Activated T-cell treated with anti-CD3 and anti-CD28 coated beads, Interleukin-2, amount 50 U/mL, for 1 hour (primary cell): ENCODE measurements at regions not wholly inside any gene's neighbourhood (a gene's known extent, or its start where the extent isn't known, plus 50 kb on each side); places are given as distances from the start of the nearest gene placed in this dataset.
"Not testable (repeated sequence)": the region's sequence is repeated elsewhere in the genome, so short reads cannot be mapped to it uniquely, and the experiment has no call there.

Experiments used
- DNase-seq: peaks from one replicate; pipeline ENCODE4 v3.0.0-alpha.2; 2020

DNA sequence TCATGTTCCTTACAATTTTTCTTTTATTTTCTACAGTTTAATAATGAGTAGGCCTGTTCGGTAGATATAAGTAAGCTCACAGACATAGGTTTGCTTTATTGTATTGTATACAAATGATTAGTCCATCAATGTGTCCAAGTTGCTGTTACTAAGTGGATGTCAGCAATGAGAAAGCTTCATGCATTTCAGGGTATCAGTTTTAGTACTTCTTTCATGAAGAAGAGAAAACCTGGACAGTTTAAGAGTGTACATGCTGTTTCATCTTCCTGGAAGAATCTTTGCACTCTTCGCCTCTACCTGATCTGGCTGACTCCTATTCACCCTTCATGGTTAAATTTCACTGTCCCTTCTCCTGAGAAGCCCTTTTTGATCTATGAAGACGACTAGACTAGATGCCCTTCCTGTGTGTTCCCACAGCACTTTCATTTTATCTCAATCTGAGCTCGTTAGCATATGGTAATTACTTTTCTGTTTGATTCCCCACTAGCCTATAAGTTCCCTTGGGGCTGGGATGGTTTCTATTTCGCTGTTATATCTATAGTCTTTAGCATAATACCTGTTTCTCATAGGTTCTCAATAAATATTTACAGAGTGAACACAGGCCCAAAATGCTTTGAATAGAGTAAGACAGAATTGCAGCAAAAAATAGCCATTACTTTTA, 70.7 kb downstream of the CETN3 start:
- DNase-seq, result no peak

DNA sequence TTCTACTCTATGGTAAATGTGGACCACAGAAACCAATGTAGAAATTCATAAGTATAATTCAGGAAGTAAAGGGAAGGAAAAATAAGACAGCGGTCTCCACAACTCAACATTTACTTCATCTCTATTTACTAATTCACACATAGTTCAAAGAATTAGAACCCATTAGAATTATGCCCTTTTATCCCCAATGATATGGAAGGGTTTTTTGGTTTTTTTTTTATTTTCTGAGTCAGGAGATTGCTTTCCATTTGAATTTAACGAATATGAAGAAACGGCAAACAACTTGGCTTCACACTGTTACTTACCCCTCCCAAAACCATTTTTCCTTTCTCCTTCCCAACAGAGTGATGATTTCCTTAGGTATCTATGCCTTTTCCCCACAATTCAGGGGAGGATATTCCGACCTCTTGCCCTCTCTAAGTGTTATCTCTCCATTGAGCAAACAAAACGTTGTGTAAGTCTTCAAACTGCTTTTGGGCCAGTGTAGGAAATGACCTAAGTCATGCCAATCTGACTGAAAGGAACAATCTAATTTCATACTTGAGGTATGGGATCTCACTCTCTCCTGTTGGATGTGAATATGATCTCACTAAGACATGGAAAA, 72.0 kb downstream of the CETN3 start:
- DNase-seq, result no peak

DNA sequence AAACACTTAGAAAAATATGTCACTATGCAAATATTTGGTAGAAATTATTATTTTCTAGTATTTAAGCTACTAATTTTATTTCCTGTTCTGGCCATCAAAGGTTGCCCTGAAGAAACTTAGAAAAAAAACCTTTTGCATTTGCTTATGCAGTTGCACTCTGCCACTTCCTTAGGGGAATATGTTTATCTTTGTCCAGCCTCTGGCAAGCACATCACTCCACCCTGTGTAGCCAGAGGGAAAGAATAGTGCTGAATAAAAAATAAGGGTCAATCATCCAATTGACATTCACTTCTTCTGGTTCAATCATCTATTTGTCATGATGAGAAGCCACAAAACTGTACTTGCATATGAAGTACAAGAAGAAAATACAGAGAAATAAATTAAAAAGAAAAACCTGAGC, 72.8 kb downstream of the CETN3 start:
- DNase-seq, result no peak

DNA sequence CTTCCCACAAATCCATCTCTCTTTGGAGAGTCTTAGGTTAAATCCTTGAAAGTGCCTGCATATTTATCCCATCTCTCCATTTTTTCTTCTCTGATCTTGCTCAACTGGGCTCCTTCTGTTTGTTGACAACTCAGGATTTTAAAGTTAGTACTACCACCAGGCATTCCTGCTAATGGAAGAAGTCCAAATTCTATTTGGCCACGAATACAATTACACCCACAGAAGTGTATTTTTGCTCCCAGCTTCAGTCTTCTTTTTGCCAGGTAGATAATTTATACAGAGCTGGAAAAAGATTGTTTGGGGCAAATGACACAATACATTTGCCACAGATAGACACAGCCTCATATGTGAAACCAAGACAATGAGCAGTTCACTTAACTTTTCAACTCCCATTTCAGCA, 74.8 kb downstream of the CETN3 start:
- no peak for DNase-seq

DNA sequence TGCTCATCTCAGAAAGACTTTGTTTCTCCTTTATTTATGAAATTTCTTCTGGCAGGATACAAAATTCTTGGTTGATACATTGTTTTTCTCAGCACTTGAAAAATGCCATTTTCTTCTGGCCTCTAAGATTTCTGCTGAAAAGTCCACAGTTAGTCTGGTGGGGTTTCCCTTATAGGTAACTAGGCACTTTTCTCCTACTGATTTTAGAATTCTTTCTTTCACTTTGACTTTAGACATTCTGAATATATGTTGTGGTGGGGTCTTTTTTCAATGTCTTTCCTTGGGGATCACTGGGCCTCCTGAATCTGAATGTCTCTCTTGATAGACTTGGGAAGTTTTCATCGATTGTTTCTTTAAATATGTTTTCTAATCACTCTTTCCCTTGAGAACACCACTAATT, 79.6 kb downstream of the CETN3 start:
- no peak for DNase-seq

DNA sequence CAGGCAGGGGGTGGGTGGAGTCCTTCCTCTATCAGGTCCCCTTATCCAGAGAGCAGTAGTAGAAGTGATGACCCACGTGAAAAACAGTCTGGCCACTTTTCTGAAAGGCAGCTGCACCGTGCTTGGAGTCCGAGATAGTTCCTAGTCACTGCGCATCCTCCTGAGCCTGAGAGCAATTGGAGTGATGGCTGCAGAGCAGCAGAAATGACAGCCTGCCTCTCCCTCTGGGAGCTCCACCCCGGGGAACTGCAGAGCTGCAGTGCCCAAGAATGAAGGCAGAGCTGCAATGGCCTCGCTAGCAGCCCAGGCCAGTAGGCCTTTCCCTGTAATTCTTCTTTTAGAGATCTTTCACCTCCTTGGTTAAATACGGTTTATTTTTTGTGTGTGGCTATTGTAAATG, 82.6 kb downstream of the CETN3 start:
- DNase-seq, result no peak

DNA sequence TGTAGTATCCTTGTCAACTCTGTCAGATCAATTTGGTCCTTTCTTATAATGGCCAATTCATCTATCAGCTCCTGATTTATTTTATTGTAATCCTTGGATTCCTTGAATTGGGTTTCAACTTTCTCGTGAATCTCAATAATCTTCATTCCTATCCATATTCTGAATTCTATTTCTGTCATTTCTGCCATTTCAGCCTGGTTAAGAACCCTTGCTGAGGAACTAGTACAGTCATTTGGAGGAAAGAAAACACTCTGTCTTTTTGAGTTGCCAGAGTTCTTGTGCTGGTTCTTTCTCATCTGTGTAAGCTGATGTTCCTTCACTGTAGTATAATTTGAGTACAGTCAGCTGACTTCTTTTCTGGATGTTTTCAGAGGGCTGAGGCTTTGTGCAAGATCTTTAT, 84.5 kb downstream of the CETN3 start:
- no peak for DNase-seq

DNA sequence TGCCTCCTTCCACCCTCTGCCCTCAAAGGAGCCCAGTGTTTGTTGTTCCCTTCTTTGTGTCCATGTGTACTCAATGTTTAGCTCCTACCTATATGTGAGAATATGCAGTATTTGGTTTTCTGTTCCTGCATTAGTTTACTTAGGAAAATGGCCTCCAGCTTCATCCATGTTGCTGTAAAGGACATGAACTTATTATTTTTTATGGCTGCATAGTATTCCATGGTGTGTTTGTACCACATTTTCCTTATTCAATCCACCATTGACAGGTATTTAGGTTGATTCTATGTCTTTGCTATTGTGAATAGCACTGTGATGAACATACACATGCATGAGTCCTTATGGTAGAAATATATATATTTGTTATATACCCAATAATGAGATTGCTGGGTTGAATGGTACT, 89.2 kb downstream of the CETN3 start:
- DNase-seq, result not testable (repeated sequence)

DNA sequence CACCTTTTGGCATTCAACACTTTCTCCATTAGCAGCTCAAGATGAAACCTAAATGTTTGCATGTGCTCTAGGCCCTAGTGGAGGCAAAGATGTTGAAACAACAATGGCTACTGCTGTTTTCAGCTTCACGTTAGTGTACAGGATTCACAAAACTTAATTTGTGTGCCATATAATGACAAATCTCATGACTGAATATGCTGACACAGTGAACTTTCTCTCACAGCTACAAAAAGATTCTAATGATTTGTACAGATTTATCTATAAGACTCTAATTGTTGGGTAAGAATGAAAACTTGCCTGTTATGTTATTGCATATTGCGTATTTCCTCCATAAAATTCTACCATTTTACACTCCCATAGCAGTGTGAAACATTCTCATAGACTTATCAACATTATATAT, 97.5 kb downstream of the CETN3 start:
- DNase-seq, result no peak

DNA sequence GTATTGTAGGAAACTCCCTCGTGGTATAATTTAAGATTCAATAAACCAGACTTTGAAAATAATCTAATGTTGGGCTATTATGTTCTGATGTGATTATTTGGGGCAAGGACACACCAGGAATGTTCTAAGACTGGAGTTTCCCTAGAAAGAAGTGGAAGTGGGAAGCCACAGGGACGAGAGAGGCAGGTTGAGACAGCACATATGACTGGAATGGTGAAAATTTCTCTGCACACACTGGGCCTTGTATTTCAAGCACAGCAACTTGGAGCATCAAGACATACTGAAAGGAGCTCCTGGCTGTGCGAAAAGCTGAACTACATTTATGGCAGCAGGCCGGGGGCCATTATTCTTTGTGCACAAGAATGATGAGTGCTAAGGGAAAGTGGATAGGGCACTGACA, 98.2 kb downstream of the CETN3 start:
- no peak for DNase-seq

DNA sequence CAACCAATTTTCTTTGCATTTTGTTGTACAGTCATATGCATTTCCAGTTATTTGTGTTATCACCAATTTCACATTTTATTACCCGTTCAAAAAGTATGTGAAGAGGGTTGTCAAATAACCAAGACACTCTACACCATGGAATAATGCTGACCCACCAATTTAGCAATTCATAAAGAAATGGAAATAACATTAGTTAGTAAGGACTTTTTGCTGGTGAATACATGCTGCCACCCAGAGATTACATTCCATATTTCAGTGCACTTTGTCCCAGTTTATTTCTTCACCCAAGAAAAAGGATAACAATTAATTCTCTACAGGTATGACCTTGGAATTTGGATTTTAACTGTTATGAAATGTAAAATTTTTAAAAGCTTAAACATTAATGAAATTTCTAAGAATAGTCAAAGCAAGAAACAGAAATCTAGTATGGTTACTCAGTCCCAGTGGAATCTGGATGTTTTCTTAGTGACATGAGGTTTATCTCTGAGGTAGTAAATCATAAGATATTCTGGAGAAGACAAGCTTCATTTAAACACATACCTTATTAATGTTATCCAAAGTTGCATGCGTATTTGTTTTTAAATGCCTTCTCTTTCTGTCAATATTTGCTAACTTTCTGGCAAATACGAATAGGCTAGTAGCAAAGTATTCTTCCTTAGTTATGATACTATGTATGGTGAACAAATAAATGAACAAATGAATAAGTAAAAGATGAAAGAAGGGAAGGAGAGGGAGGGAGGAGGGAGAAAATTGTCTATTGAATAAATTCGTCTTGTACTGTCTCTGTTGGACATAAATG, 100.6 kb downstream of the CETN3 start:
- no peak for DNase-seq

DNA sequence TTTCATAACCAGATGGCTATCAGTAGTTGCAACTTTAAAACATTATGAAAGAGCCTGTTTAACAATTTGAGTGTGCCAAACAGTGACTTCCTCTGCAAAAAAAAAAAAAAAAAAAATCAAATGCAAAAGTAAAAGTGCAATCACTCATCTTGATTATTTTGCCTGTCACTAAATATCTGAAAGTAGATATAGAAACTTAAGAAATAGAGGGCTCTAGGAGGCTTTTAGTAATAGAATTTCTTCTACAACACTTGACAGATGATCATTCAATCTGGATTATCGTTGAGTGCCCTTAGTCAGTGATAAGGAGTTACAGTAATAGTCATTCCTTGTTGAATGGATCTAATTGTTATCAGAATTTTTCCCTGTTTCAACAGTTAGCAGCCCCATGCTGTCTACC, 101.8 kb downstream of the CETN3 start:
- no peak for DNase-seq

DNA sequence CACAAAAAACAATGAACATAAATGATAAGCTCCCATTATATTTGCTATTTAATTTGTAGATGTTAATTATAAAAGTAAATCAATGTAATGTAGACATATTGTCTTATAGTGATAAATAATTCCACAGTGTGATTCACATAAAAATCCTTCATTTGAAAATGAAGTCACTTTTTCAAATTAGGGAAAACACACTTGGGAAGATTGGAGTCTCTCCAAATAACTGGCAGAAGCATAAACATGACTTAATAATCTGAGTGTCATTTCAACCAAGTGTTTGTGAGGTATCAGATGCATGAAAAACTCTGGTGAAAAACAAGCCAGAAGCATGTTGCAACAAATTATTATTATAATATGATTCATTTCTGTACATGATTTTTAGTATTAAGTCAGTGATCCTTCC, 102.2 kb downstream of the CETN3 start:
- DNase-seq, result no peak

DNA sequence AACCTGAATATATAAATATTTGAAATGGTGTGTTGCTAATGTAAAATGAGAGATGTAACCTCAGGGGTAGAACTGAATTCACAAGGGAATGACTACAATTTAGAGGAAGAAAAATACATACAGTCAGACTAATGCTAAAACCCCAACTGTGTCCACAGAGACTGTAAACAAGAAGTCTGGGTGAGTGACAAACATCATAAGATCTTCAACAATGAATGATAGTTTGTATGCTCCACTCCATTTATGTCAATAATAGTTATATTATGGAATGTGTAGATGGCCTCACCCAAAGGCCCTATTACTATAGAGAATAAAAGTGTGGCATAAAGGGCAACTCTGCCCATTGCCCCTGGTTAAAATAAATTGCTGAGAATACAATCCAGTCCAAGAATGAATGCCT, 102.9 kb downstream of the CETN3 start:
- DNase-seq, result no peak

DNA sequence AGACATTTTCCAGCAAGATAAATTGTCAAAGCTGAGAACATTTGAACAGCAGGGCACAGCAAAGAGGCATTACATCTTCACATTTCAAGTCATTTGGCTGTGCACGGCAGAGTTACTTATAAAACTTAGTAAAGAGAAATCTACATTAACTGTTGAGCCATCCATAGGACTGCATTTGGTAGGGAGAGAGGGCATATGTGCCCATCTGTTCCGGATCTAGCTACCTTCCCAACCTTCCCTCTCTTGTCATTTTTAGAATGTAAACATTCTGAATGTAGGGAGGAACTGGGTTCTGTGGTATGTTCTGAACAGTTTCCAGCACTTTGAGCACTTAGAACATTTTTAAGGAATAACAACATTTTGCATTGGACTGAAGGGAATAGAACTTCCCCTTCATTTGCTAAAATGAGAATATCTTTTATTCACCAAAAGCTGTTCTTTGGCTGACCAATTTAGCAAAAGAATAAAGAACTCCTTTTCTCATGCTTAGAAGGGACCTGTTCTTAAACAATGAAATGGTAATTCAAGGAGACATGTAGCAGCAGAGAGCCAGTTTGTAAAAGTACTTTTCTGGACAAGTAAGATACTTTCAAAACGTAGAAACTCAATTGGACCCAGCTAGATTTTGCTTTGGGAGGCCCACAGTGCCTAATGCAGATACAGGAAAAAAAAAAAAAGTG, 104.4 kb downstream of the CETN3 start:
- DNase-seq, result no peak

DNA sequence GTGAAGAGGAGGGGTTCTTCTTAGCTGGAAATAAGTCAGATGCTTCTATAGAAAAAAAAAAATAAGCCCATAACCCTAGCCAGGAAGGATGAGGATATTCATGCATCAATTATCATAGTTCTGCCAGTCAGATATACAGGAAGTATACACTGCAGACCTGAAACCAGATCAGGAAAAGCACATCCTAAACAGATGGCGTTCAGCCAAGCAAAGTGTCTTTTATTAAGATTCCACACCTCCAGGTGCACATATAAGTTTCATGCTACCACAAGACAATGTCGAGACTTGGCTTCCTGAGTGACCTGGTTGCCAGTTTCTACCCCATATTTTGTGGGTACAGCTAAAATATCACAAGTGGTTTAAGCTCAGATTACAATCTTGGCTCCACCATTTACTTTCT, 108.3 kb downstream of the CETN3 start:
- DNase-seq, result no peak

DNA sequence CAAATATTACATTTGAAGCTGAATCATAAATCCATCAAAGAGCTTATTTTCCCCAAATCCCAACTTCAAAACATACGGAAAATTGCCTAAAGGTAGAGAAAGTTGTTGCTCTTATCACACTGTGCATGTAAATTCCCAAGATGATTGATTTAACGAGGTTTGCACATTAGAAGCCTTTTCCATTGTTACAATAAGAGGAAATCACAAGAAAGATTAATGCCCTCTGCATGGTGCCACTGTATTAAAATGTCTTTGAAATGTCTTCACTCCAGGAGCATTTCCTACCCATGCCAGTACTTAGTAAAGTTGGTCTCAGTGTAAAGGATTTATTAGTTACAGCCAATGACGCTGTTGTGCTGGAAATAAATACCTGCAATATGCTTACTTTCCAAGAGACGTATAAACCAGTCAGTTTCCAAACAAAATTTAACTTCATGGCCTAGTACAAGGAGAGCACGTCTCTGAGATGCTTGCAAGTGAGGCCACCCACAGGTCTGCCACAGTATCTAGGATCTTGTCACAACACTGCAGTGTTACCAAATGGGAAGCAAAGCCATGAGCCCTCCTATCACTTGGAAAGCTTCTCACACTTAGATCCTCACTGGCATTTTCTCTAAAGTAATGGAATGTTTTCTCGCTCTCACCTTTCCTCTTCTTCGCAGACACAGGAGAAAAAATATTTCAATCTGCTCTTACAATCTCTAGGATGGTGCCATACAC, 112.4 kb downstream of the CETN3 start:
- no peak for DNase-seq

DNA sequence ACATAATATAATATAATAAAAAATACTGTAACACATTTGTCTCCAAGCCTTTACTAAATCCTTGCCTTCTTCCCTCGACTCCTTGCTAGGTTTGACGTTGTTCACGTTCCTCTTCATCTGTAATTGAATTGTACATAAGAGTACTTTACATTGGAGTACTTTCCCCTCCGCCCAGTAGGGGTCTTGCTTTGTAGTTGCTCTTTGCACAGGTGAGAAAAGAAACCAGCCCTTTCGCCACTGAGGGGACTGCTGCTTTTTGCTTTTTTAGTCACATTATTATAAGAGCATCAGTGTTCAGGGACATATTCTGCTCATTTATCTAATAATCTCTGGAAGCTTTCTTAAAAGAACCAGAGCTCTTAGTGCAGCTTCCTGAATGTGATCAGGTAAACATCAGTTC, 115.0 kb downstream of the CETN3 start:
- DNase-seq, result no peak

DNA sequence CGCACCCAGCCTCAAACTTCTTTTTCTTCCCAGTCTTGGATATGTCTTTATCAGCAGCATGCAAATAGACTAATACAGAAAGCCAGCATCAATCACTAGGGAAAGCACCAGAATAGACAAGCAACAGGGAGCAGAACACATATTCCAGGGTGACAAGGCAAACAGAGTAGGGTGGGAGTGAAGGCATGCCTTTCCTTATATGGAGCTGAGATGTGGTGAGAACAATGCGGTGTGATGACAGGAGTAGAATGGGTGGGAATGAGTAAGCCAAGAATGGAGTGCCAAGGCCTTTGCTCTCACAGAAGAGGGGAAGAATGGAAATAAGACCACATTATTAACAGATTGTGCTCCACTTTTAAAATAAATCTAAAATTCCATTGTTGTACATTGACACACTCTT, 115.6 kb downstream of the CETN3 start:
- DNase-seq, result no peak

DNA sequence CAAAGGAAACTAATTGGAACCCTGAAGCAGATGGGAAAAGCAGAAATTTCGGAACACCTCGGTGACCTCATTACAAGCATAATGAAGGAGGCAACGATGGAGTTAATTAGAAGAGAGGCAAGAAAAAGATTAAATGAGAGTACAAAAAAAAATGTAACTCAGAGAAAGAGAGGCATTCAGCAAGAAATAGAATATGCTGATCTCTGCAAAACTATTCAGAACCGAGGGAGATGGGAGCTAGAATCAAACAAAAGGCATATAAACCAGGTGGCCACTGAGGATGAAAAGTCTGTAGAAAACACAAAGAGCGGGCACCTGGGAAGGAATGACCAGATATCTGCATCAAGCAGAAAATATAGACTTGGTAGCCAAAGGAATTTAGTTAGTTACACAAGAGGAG, 118.9 kb downstream of the CETN3 start:
- no peak for DNase-seq

DNA sequence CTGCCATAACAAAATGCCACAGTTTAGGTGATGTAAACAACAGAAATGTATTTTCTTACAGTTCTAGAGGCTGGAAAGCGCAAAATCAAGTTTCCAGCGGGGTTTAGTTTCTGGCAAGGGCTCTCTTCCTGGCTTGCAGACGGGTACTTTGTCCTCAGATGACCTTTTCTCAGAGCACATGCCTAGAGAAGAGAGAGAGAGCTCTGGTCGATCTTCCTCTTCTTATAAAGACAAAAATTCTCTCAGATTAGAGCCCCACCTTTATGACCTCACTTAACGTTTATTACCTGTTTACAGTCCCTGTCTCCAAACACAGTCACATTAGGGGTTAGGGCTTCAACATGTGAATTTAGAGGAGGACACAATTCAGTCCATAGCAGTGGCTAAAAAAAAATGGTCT, 119.7 kb downstream of the CETN3 start:
- DNase-seq, result no peak

DNA sequence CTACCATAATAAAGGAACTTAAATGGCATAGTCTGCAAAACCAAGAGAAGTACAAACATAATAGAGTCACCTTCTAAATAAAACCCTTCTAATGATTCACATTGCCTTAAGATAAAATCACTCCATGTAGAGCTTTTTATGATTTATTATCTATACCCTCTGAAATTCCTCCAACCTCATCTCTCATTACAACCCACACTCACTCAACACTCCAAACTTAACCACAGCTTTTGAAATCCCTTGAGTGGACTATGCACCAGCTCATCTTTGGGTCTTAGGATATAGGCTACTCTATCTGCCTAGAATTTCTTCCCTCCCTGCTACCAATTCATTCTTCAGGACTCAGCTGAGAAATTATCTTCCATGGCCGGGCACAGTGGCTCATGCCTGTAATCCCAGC, 122.5 kb downstream of the CETN3 start:
- DNase-seq, result no peak

DNA sequence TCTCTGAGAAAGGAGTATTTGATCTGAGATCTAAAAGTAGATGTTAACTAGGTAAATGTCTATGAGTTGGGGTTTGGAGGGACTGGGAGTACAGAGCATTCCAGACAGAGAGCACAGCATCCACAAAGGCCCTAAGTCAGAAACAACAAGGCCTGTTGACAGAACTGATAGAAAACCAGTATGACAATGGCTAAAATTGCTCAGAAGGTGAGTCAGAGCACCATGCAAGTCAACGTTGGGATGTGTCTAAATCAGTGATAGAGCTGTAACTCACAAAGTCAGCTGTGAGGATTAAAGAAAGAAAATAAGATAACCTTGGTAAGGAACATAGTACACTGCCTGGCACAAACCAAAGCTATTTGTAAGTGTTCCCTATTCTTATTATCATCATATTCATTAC, 124.0 kb downstream of the CETN3 start:
- DNase-seq, result no peak
